Activated T-helper 1 cell treated with anti-CD3 and anti-CD28 coated beads, Interleukin-12 subunit alpha, Interleukin-12 subunit beta, Interleukin-2, Interleukin-4 antibody, amounts not matched to agents 30 ng/mL and 10 ng/mL and 1 ng/mL, durations not matched to agents 14 hours and 24 hours and 36 hours (primary cell): ENCODE measurements at regions not wholly inside any gene's neighbourhood (a gene's known extent, or its start where the extent isn't known, plus 50 kb on each side); places are given as distances from the start of the nearest gene placed in this dataset.
"Not testable (repeated sequence)": the region's sequence is repeated elsewhere in the genome, so short reads cannot be mapped to it uniquely, and the experiment has no call there.

ENCODE experiments used
- DNase-seq: peaks from one replicate; pipeline ENCODE4 v3.0.0; 2021; ENCODE audit warnings: low spot score
- H3K27ac Mint-ChIP-seq: one replicate; pipeline ENCODE4 v1.8.0; 2021; ENCODE audit warnings: mild to moderate bottlenecking, mixed read lengths
- H3K27me3 Mint-ChIP-seq: one replicate; pipeline ENCODE4 v1.8.0; 2022; ENCODE audit warnings: mild to moderate bottlenecking, moderate library complexity, mixed read lengths; ENCODE audit not compliant: insufficient read depth
- H3K36me3 Mint-ChIP-seq: one replicate; pipeline ENCODE4 v1.8.0; 2021; ENCODE audit warnings: low read depth, mixed read lengths
- H3K4me1 Mint-ChIP-seq: one replicate; pipeline ENCODE4 v1.8.0; 2021; ENCODE audit warnings: low read depth, mixed read lengths
- H3K4me3 Mint-ChIP-seq: one replicate; pipeline ENCODE4 v1.8.0; 2021; ENCODE audit warnings: mild to moderate bottlenecking, moderate library complexity, mixed read lengths
- H3K9me3 Mint-ChIP-seq: one replicate; pipeline ENCODE4 v1.8.0; 2021; ENCODE audit warnings: mixed read lengths
- intact Hi-C: fragments of 100-400 bp; cut with micrococcal nuclease; formaldehyde crosslinking; loops from one replicate; pipeline ENCODE4 v1.15.1; 2024

- Mint-ChIP-seq H3K27ac (no peak overlapping the region), H3K36me3 (no peaks in the 10 kb centered on the region), H3K4me1 (no peaks in the 10 kb centered on the region), H3K4me3 (no peak overlapping the region), H3K27me3 (no peaks in the 10 kb centered on the region), H3K9me3 (no peaks in the 10 kb centered on the region)
- intact Hi-C loops: no loop called here
- DNase-seq: no peak
Measured at GRCh38 chr3:16765661-16766060, 119.1 kb upstream of the PLCL2 start.

GRCh38 chr3:16767006-16767405 lies 117.7 kb upstream of the PLCL2 start:
- H3K27ac Mint-ChIP-seq: no peak overlapping the region
- DNase-seq: no peak
- no peaks in the 10 kb centered on the region for H3K4me1 Mint-ChIP-seq
- intact Hi-C loops: no loop called here
- no peaks in the 10 kb centered on the region for H3K36me3 Mint-ChIP-seq
- no peaks in the 10 kb centered on the region for H3K9me3 Mint-ChIP-seq
- H3K27me3 Mint-ChIP-seq: no peaks in the 10 kb centered on the region
- no peak overlapping the region for H3K4me3 Mint-ChIP-seq

- intact Hi-C loops: no loop called here
- H3K27me3 Mint-ChIP-seq: no peaks in the 10 kb centered on the region
- no peak overlapping the region for H3K27ac Mint-ChIP-seq
- no peak overlapping the region for H3K4me3 Mint-ChIP-seq
- DNase-seq: no peak
- H3K4me1 Mint-ChIP-seq: peaks cover 4% of the 10 kb centered on the region
- no peaks in the 10 kb centered on the region for H3K9me3 Mint-ChIP-seq
- H3K36me3 Mint-ChIP-seq: no peaks in the 10 kb centered on the region
Measured at GRCh38 chr3:16768014-16768413, 116.7 kb upstream of the PLCL2 start.

GRCh38 chr3:16768956-16769355 lies 115.8 kb upstream of the PLCL2 start:
- no peak overlapping the region for H3K4me3 Mint-ChIP-seq
- H3K27me3 Mint-ChIP-seq: no peaks in the 10 kb centered on the region
- no peak overlapping the region for H3K27ac Mint-ChIP-seq
- H3K9me3 Mint-ChIP-seq: no peaks in the 10 kb centered on the region
- peaks cover 4% of the 10 kb centered on the region for H3K4me1 Mint-ChIP-seq
- H3K36me3 Mint-ChIP-seq: no peaks in the 10 kb centered on the region
- intact Hi-C loops: no loop called here
- no peak for DNase-seq

GRCh38 chr3:16769525-16769924 lies 115.2 kb upstream of the PLCL2 start:
- DNase-seq: no peak
- Mint-ChIP-seq H3K36me3 (no peaks in the 10 kb centered on the region), H3K4me3 (no peak overlapping the region), H3K27me3 (no peaks in the 10 kb centered on the region), H3K27ac (no peak overlapping the region), H3K9me3 (peaks cover 1% of the 10 kb centered on the region), H3K4me1 (peaks cover 6% of the 10 kb centered on the region)
- intact Hi-C loops: no loop called here

GRCh38 chr3:16770021-16770420 lies 114.7 kb upstream of the PLCL2 start:
- Mint-ChIP-seq H3K4me3 (no peak overlapping the region), H3K4me1 (peaks cover 9% of the 10 kb centered on the region)
- DNase-seq: no peak

GRCh38 chr3:16770792-16771191 lies 114.0 kb upstream of the PLCL2 start:
- H3K4me1 Mint-ChIP-seq: peaks cover 9% of the 10 kb centered on the region
- no peaks in the 10 kb centered on the region for H3K36me3 Mint-ChIP-seq
- peaks cover under 1% of the 10 kb centered on the region for H3K27me3 Mint-ChIP-seq
- DNase-seq: no peak
- no peak overlapping the region for H3K4me3 Mint-ChIP-seq
- peaks cover 4% of the 10 kb centered on the region for H3K9me3 Mint-ChIP-seq
- intact Hi-C loops: no loop called here
- H3K27ac Mint-ChIP-seq: no peak overlapping the region

More at GRCh38 chr3:16770021-16770420, 114.7 kb upstream of the PLCL2 start:
- Mint-ChIP-seq H3K9me3 (peaks cover 4% of the 10 kb centered on the region), H3K36me3 (no peaks in the 10 kb centered on the region), H3K27me3 (no peaks in the 10 kb centered on the region), H3K27ac (no peak overlapping the region)
- intact Hi-C loops: no loop called here

- intact Hi-C loops, H3K36me3 Mint-ChIP-seq, H3K27ac Mint-ChIP-seq: not testable (repeated sequence)
Measured at GRCh38 chr3:16773594-16773993, 111.2 kb upstream of the PLCL2 start.

GRCh38 chr3:16774536-16774935 lies 110.2 kb upstream of the PLCL2 start:
- H3K9me3 Mint-ChIP-seq, DNase-seq, H3K4me1 Mint-ChIP-seq, H3K4me3 Mint-ChIP-seq, H3K27ac Mint-ChIP-seq, H3K36me3 Mint-ChIP-seq, H3K27me3 Mint-ChIP-seq, intact Hi-C loops: not testable (repeated sequence)

More at GRCh38 chr3:16773594-16773993, 111.2 kb upstream of the PLCL2 start:
- not testable (repeated sequence) for DNase-seq, H3K27me3 Mint-ChIP-seq, H3K4me3 Mint-ChIP-seq, H3K4me1 Mint-ChIP-seq, H3K9me3 Mint-ChIP-seq

GRCh38 chr3:16784973-16785372 lies 99.8 kb upstream of the PLCL2 start:
- no peak for DNase-seq
- Mint-ChIP-seq H3K9me3 (no peaks in the 10 kb centered on the region), H3K27ac (no peak overlapping the region), H3K4me1 (no peaks in the 10 kb centered on the region), H3K36me3 (no peaks in the 10 kb centered on the region), H3K4me3 (no peak overlapping the region), H3K27me3 (peaks cover 4% of the 10 kb centered on the region)
- intact Hi-C loops: loop anchor here (1.0 kb wide), 1 partner anchor 26 kb away; no protein-coding TSS in a partner anchor

GRCh38 chr3:16785465-16785864 lies 99.3 kb upstream of the PLCL2 start:
- Mint-ChIP-seq H3K9me3 (no peaks in the 10 kb centered on the region), H3K4me3 (no peak overlapping the region), H3K27me3 (peaks cover 2% of the 10 kb centered on the region), H3K4me1 (peaks cover 4% of the 10 kb centered on the region), H3K36me3 (no peaks in the 10 kb centered on the region), H3K27ac (no peak overlapping the region)
- intact Hi-C loops: loop anchor here (1.0 kb wide), 1 partner anchor 26 kb away; no protein-coding TSS in a partner anchor
- no peak for DNase-seq

GRCh38 chr3:16788440-16789056 lies 96.2 kb upstream of the PLCL2 start:
- peaks cover 6% of the 10 kb centered on the region for H3K27me3 Mint-ChIP-seq
- H3K27ac Mint-ChIP-seq: no peak overlapping the region
- no peaks in the 10 kb centered on the region for H3K36me3 Mint-ChIP-seq
- H3K4me1 Mint-ChIP-seq: peaks cover 10% of the 10 kb centered on the region
- no peak for DNase-seq
- intact Hi-C loops: no loop called here
- H3K4me3 Mint-ChIP-seq: no peak overlapping the region
- H3K9me3 Mint-ChIP-seq: no peaks in the 10 kb centered on the region

GRCh38 chr3:16789344-16790120 lies 95.2 kb upstream of the PLCL2 start:
- Mint-ChIP-seq H3K4me3 (no peak overlapping the region), H3K36me3 (no peaks in the 10 kb centered on the region), H3K4me1 (peaks cover 10% of the 10 kb centered on the region), H3K9me3 (no peaks in the 10 kb centered on the region), H3K27ac (no peak overlapping the region), H3K27me3 (peaks cover 5% of the 10 kb centered on the region)
- DNase-seq: no peak
- intact Hi-C loops: no loop called here
